Iris pigment epithelial cell (primary cell): ENCODE measurements at regions not wholly inside any gene's neighbourhood (a gene's known extent, or its start where the extent isn't known, plus 50 kb on each side); places are given as distances from the start of the nearest gene placed in this dataset.

Experiments used
- DNase-seq: peaks from one replicate; pipeline ENCODE4 v3.0.0-alpha.2; 2011; ENCODE audit warnings: low read depth

- DNase-seq: no peak
Measured at GRCh38 chr2:181341855-181342600, 115.2 kb upstream of the ITGA4 start.

DNA sequence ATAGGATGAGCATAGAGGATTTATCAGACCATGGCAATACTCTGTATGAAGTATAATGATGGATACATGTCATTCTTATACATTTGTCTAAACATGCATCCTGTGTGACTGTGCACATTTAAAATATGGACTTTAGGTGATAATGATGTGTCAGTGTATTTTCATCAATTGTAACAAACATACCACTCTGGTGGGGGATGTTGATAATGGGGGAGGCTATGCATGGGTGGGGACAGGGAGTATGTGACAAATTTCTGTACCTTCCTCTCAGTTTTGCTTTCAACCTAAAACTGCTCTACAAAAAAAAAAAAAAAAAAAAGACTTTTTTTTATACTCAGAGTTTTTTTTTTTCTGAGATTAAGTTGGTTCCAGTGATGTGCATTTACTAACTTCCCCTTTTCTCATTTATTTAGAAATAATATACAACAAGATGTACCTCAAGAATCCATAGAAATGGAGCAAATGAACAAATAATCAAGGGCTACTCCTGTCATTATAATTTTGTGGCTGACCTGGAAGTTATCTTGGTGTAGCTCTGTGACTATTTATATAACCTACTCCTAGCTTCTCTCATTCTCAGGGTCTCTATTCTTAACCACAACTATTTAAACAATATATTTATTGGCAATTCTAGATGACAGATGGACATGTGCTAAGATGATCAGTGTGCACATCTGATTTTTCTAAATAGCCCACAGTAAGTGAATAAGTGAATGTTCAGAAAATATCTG lies 108.9 kb upstream of the ITGA4 start:
- DNase-seq: no peak

DNA sequence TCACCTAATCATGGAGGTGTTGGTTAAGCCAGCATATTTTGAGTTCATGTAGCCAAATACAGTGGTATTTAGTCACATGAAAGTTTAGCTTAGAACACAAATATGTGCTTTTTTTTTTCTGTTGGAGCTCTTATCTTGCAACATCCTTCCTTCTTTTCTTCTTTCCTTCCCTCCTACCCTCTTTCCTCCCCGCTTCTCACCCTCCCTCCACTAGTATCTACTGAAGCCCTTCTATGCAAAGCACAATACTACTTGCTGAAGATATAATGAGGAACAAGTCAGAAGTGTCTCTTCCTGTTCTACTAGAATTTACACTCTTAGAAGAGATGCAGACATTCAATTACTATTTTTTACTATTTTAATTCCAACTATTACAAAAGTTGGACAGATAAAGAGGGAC lies 105.0 kb upstream of the ITGA4 start:
- no peak for DNase-seq

- peak; percentile 94 for DNase-seq
Measured at GRCh38 chr2:181354626-181355025, 102.6 kb upstream of the ITGA4 start.

GRCh38 chr2:181356526-181357130 lies 100.6 kb upstream of the ITGA4 start:
- DNase-seq: peak; percentile 22

GRCh38 chr2:181357979-181358378 lies 99.2 kb upstream of the ITGA4 start:
- no peak for DNase-seq

DNA sequence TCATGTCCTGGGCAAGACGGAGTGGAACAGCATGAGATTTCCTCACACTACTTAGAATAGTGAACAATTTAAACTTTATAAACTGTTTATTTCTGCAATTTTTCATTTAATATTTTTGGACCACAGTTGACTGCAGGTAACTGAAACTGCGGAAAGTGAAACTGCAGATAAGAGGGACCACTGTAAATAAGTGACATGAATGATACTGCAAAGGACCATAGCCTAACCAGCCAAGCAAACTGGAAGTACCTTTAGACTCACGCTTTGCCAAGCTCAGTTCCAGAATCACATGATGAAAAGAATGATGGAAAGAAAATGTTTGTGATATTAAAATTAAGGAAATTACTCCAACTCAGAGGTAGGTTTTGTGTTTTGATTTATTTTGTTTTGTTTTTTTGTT lies 94.6 kb upstream of the ITGA4 start:
- no peak for DNase-seq

- DNase-seq: no peak
Measured at GRCh38 chr2:181363164-181363563, 94.0 kb upstream of the ITGA4 start.

DNA sequence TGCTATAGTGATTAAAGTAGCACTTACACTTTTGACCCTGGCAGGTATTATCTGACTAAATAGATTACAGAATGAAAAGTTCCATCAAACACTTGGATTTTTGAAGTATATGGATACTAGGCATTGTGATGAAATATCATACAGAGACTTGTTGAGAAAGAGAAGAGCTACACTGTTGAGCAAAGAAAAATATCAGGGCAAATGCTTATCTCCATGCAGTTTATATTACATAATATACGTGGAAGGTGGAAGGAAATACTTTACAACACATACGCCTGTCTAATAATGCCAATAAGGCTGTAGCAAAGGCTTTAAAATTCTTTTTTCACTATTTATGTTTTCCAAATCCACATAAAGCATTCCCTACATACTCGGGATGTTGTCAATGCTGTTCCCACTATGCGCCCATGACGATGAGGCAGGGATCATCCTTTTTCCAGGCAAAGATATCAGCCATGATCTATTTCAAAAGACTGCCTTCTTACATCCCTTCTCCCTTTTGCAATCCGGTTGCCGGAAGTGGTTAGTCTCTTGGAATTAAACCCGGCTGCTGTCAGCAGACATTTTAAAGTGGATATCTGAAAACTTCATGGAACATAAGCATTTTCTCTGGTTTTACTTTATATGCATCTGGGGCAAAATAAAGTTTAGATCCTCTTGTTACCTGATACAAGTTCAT lies 92.6 kb upstream of the ITGA4 start:
- DNase-seq: peak; percentile 53

- no peak for DNase-seq
Measured at GRCh38 chr2:181366675-181367175, 90.5 kb upstream of the ITGA4 start.

DNA sequence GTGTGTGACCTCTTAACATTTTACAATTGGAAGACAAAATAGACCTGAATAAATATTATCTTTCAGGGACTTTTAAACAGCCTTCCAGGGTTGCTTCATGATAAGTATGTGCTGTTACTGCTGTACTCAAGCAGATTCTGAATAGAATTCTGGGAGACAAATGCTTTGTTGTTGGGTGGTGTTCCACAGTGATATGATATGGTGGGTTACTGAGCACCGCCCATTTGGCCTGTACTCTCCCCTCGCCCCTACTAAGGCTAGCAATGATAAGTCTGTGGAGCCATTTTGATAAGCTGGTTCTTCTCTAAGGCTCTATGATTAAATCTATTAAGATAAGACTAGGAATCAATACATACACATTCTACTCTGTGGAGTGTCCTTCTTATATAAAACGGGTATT lies 89.8 kb upstream of the ITGA4 start:
- no peak for DNase-seq

- DNase-seq: peak; percentile 24
Measured at GRCh38 chr2:181367906-181368435, 89.2 kb upstream of the ITGA4 start.

DNA sequence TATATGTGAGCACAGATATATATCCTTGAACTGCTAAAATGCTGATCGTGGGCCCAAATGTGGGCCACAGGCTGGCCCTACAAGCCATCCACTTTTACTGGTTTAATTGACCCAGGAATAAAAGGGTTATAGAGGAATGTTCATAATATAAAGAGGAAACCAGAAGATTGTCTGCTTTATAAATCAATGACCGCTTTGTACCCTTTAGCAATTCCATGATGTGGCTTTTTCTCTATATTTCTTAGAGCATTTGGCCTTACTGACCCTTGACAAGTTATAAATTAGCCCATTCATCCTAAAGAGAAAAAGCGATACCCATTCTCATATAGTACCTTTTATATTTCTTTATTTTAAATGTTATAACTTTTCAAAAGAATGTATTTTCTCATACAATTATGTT lies 87.1 kb upstream of the ITGA4 start:
- DNase-seq: no peak

DNA sequence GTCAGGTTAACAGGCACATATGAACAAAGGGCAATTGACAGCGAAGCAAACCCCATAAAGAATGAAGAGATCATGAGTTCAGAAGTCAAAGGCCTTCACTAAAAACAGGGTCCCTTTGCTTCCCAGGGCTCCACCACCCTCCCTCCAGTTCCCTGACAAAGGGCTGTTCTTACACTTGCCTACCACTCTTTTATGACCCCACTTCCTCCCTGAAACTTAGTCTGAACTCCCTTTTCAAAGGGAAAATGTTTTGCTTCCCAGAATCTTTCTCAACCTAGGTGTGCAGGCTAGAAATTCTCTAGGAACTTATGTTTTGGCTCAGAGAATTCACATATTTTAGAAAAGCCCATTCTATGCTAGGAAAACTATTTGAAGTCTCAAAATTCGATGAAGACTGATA lies 86.0 kb upstream of the ITGA4 start:
- DNase-seq: no peak

GRCh38 chr2:181371782-181372645 lies 85.2 kb upstream of the ITGA4 start:
- no peak for DNase-seq

DNA sequence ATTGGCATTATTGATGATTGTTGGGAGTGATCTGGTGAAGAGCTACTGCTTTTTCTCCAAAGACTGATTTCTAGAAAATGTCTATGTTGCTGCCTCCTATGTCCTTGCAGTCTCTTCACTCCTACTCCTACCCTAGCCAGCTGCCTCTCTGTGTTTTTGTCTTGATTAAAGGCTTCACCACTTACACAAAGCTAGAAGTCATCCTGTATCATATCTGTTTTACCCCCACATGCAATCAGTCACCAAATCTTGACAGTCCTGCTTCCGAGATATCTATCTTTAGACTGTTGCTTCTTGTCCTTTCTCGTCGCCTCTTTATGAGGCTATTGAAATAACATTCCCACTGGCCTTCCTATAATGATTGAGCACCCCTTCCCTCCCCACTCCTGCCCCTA lies 84.5 kb upstream of the ITGA4 start:
- DNase-seq: no peak

DNA sequence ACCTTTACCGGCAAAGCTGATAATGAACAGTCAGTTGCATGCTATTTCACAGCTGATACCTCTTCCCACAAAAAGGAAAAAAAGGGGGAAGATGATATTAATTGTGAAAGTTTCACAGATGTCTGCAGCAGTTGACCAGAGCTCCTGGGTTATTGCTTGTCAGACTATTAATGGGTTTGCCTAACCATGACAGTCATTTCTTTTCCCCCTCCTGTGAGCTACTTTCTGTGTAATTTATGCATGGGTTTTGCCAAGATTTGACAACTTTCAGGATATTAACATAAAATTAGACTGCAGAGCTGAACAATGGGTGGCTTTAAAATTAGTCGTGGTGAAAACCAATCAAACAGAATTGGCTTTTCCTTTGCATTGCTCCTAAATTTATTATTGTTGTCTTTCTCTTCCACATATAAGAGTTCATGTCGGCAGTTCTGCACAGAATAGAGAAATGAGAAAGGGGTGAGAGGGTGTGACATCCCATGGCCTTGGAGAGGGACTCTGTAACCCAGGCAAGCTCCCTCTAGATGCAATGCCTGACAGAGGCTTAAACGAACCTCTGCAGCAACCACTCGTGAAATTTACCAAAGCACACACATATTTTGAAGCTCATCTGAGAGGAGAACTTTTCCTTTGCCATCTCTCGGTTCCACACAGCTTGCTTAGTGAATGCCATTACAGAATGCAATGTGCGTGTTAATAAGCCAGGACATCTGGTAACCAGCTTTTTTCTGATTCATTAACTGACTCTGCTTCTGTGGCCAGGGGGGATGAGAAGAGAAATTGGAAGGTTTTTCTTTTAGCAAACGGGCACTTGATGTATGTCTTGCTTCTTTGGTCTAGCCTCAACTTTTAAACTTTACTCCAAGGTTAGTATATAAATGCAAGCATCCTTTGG lies 82.2 kb upstream of the ITGA4 start:
- no peak for DNase-seq

- DNase-seq: no peak
Measured at GRCh38 chr2:181376442-181376841, 80.7 kb upstream of the ITGA4 start.

DNA sequence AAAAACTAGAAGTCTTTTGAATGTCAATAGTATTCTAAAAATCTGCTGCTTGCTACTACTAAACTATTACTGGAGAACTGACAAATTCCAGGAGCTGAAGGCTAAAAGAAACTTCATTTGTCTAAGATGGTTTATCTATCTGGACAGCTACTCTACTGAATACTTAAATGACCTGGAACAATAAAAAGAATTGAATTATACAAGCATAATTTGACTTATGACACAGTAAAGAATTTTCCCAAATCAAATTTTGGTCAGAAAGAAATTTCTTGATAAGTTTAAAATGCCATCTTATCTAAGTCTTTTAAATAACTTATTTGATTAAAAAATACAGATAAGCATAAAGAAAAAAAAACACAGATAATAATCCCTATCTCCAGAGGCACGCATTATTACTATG lies 80.2 kb upstream of the ITGA4 start:
- no peak for DNase-seq

DNA sequence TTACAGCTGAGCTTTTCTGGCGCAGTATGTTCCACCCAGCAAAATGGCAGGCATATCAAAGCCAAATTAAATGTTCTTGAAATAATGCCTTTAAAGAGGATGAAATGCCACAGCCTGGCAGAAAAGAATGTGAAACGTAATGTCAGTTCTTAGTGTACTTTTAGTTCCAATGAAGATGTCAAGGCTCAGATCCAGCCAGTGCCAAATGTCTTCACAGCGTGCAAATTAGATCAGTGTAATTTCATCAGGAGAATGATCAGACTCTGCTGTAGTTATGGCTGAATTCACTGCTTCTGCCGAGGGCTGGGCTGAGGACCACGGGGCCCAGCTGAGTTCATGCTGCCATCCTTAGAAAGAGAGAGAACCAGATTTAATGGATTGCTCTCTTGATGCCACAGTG lies 78.7 kb upstream of the ITGA4 start:
- DNase-seq: no peak
